ENCODE measurements at regions not wholly inside any gene's neighbourhood (a gene's known extent, or its start where the extent isn't known, plus 50 kb on each side); places are given as distances from the start of the nearest gene placed in this dataset.

DNA sequence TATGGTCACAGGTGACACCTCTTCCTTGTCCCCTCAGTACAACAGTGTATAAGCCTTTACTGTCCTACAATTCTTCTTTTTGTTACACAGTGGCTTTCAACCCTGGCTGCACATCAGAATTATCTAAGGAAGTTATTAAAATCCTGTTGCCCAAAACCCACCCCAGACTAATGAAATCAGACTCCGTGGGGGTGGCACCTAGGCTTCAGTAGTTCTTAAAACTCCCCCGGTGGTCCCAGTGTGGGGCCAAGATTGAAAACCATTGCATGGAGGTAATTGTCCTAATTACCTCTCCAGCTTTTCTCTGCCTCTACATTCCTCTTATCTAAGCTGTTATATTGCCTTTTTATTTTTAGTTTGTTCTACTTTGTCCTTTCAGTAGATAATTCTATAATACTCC lies 172.8 kb downstream of the DAD1 start:
- TF ChIP-seq YY1 (IDR thresholded peaks at IDR 0.05; ENCODE audit: extremely low read depth, insufficient replicate concordance, low read depth, low read length): no peak
- TF ChIP-seq POLR2AphosphoS5 (IDR thresholded peaks at IDR 0.05; ENCODE audit: low read depth, low read length): no peak
- no peak for TF ChIP-seq CTCF (IDR thresholded peaks at IDR 0.05 in 2 of 3, conservative IDR thresholded peaks at IDR 0.05 in 1 of 3; ENCODE audit: borderline replicate concordance in 1 of 3, insufficient read depth in 1 of 3, low read depth in 2 of 3, low read length in 2 of 3)
- no peak for TF ChIP-seq POLR2A (IDR thresholded peaks at IDR 0.05; ENCODE audit: borderline replicate concordance, extremely low read depth, insufficient read depth, insufficient read length)
- TF ChIP-seq EGR1 (IDR thresholded peaks at IDR 0.05; ENCODE audit: low read depth): no peak
- TF ChIP-seq, protein P1, sequence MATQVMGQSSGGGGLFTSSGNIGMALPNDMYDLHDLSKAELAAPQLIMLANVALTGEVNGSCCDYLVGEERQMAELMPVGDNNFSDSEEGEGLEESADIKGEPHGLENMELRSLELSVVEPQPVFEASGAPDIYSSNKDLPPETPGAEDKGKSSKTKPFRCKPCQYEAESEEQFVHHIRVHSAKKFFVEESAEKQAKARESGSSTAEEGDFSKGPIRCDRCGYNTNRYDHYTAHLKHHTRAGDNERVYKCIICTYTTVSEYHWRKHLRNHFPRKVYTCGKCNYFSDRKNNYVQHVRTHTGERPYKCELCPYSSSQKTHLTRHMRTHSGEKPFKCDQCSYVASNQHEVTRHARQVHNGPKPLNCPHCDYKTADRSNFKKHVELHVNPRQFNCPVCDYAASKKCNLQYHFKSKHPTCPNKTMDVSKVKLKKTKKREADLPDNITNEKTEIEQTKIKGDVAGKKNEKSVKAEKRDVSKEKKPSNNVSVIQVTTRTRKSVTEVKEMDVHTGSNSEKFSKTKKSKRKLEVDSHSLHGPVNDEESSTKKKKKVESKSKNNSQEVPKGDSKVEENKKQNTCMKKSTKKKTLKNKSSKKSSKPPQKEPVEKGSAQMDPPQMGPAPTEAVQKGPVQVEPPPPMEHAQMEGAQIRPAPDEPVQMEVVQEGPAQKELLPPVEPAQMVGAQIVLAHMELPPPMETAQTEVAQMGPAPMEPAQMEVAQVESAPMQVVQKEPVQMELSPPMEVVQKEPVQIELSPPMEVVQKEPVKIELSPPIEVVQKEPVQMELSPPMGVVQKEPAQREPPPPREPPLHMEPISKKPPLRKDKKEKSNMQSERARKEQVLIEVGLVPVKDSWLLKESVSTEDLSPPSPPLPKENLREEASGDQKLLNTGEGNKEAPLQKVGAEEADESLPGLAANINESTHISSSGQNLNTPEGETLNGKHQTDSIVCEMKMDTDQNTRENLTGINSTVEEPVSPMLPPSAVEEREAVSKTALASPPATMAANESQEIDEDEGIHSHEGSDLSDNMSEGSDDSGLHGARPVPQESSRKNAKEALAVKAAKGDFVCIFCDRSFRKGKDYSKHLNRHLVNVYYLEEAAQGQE (IDR thresholded peaks at IDR 0.05; ENCODE audit: low read depth): no peak
- TF ChIP-seq ZNF274 (IDR thresholded peaks at IDR 0.05; ENCODE audit: low read depth, low read length): no peak
